BJ (cell line): ENCODE measurements at regions not wholly inside any gene's neighbourhood (a gene's known extent, or its start where the extent isn't known, plus 50 kb on each side); places are given as distances from the start of the nearest gene placed in this dataset.

Experiments
- CTCF ChIA-PET: fragments of 350-600 bp; formaldehyde crosslinking; extraction: SDS; loops from one replicate; lab custom pipeline; 2021; ENCODE audit warnings: antibody characterized with exemption, inconsistent platforms; lab: Yijun Ruan, JAX
- POLR2A ChIA-PET: fragments of 300-600 bp; sonication (Branson Sonifier 250); formaldehyde crosslinking; extraction: SDS; loops from one replicate; lab custom pipeline; 2021; ENCODE audit warnings: antibody characterized with exemption; lab: Charles Lee
- DNase-seq: peaks from one replicate; pipeline ENCODE4 v3.0.0-alpha.2; 2011; ENCODE audit warnings: low read depth
- H3K27me3 ChIP-seq: 2 replicates; pipeline ENCODE4 v1.6.0; 2011; ENCODE audit warnings: low read length; ENCODE audit not compliant: control insufficient read depth, insufficient read depth
- H3K36me3 ChIP-seq: 2 replicates; pipeline ENCODE4 v1.5.1; 2011; ENCODE audit warnings: low read length; ENCODE audit not compliant: control insufficient read depth, insufficient read depth
- H3K4me3 ChIP-seq: 2 replicates; pipeline ENCODE4 v1.5.1; 2011; ENCODE audit warnings: low read depth, mild to moderate bottlenecking, control low read depth, low read length
- CTCF ChIP-seq: IDR thresholded peaks from 2 replicates; pipeline ENCODE4 v1.5.1; 2011; ENCODE audit warnings: low read depth, mild to moderate bottlenecking, control low read depth, inconsistent platforms, low read length, moderate library complexity; ENCODE audit not compliant: insufficient read depth

GRCh38 chr10:129048513-129048912 lies 418.5 kb upstream of the MGMT start:
- no peak for TF ChIP-seq CTCF
- H3K36me3 ChIP-seq: no peaks in the 10 kb centered on the region
- no peak for DNase-seq
- CTCF ChIA-PET: no interaction called here
- POLR2A ChIA-PET: no interaction called here
- H3K4me3 ChIP-seq: no peak overlapping the region
- H3K27me3 ChIP-seq: no peaks in the 10 kb centered on the region

- no peaks in the 10 kb centered on the region for H3K36me3 ChIP-seq
- no peaks in the 10 kb centered on the region for H3K27me3 ChIP-seq
- no peak for DNase-seq
- ChIA-PET CTCF (no interaction called here), POLR2A (no interaction called here)
- H3K4me3 ChIP-seq: no peak overlapping the region
- no peak for TF ChIP-seq CTCF
Observed at GRCh38 chr10:129049501-129049900, 417.5 kb upstream of the MGMT start.

GRCh38 chr10:129055225-129055624 lies 411.8 kb upstream of the MGMT start:
- ChIA-PET CTCF (no interaction called here), POLR2A (no interaction called here)
- no peaks in the 10 kb centered on the region for H3K36me3 ChIP-seq
- no peak for DNase-seq
- TF ChIP-seq CTCF: no peak
- no peaks in the 10 kb centered on the region for H3K27me3 ChIP-seq
- H3K4me3 ChIP-seq: no peak overlapping the region

DNA sequence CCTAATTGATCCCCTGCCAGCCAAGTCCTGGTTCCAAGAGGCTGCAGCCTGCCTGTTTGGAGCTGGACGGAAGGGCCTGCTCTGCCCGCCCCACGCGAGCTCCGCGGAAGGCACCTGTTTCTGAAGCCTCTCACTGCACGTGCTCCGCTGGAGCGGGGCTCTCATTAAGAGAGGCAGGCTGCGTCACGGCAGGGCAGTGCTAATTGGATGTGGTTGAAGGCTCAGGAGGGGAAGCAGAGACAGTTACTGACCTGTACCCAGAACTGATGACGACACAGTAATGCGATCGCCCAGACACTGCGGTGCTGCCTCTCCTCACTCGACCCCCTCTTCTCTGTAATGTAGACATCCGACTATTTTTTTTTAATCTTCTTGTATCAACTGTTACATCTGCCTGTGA lies 411.1 kb upstream of the MGMT start:
- H3K27me3 ChIP-seq: no peaks in the 10 kb centered on the region
- DNase-seq: no peak
- H3K4me3 ChIP-seq: no peak overlapping the region
- CTCF ChIA-PET: no interaction called here
- POLR2A ChIA-PET: no interaction called here
- H3K36me3 ChIP-seq: no peaks in the 10 kb centered on the region
- no peak for TF ChIP-seq CTCF

DNA sequence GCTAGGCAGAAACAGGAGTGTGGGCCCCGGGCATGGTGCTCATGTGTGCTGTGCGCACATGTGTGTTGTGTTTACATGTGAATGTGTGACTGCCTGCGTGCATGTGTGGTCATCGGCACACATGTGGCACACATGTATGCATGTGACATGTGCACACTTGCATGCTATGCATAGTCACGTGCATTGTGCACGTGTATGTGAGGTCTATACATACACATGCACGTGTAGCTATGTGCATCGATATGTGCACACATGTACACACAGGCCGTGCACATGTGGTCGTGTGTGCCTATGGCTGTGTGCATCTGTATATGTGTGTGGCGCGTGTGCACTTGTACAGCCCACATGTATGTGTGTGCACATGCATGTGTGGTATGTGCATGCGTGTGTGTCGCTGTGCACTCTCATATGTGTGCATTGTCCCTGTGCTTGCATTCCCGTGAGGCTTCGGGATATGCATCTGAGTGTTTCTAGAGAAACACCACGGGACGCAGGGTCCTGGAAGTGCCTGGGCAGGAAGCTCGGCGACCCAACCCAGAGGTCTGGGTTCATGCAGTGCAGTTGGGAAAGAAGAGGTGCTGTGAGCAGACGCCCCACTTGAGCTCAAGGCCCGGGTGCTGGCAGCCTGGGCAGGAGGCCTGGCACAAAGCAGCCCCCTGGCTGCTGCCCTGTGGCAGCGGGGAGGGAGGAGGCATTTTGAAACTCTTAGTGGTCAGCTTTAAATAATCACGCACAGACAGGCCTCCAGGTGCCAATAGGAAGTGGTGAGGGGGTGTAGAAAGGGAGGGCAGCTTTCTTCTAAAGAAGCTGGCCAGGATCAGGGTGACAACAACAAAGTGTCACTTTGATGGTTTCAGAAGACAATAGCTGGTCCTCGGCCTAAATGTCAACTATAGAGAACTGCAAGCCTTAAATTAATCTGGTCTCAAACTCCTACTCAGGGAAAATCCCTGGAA lies 410.0 kb upstream of the MGMT start:
- ChIA-PET POLR2A (no interaction called here), CTCF (no interaction called here)
- no peak for TF ChIP-seq CTCF
- H3K27me3 ChIP-seq: no peaks in the 10 kb centered on the region
- DNase-seq: no peak
- H3K36me3 ChIP-seq: no peaks in the 10 kb centered on the region
- no peak overlapping the region for H3K4me3 ChIP-seq
